SW480 (cell line): ENCODE measurements at regions not wholly inside any gene's neighbourhood (a gene's known extent, or its start where the extent isn't known, plus 50 kb on each side); places are given as distances from the start of the nearest gene placed in this dataset.
A peak's percentile ranks its signal among the peaks of the same experiment; 100 is the strongest.

ENCODE experiments used
- DNase-seq: peaks from one replicate; pipeline ENCODE4 v3.0.0-alpha.2; 2016; ENCODE audit warnings: low spot score

DNA sequence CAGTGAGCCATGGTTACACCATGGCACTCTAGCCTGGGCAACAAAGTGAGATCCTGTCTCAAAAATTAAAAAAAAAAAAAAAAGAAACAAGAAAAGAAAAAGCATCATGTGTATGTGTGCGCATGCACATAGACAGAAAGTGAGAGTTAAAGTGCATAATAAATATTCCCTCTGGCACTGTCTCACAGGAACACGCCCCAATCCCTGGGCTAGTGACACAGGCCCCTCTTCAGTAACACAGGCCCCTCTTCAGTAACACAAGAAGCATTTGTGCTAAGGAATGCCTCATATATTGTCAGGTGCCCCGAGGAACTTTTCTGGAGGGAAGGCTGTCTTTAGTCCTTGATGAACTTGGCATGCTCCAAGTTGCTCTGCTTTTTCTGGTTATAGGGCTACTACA lies 57.5 kb downstream of the RPL27A start:
- DNase-seq, result no peak

DNA sequence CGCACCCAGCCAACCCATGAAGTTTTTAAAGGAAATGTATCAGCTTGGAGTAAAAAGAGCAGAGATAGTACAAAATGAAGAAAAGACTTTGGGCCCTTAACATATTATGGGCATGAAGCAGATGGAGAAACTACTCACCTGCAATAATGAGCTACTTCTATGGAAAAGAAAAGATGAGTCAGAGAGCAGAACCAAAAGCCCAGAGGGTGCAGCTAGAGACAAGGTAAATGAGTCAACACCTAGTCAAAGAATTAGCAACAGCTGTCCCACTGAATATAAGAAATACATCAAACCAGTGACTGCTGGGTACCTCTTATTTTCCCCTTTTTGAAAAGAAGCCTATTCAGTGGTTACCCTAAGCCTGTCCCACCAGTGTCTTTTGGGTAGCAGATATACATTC lies 61.8 kb downstream of the RPL27A start:
- DNase-seq, result peak; percentile 36

DNA sequence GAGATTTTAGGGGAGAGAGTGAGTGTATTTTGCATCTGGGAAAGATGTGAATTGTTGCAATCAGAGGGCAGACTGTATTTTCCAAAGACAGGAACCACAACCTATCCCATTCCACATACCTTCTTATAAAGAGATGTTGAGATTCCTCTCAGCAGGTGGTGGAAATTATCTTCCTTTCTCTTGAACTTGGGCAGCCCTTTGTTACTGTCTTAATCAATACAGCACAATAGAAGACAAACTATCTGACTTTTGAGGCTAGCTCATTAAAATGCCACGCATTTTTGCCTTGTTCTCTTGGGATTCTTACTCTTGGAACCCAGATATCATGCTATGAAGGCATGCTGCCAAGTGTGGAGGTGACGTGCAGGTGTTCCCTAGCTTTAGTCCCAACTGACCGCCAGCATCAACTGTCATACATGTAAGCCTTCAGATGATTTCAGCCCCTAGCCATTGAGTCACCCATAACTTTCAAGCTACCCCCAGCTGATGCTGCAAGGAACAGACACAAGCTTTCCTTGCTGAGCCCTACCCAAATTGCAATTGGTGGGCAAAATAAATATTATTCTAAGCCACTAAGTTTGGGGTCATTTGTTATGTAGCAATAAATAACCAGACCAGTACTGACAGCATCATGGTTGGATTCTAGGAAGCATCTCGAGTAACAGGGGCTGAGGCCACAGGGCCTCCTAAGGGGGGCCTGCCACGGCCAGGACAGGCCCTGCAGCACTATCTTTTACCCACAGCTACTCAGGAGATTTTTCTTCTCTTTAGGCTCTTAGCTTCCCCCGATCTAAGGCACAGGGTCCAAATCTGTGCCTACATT lies 63.0 kb downstream of the RPL27A start:
- no peak for DNase-seq

DNA sequence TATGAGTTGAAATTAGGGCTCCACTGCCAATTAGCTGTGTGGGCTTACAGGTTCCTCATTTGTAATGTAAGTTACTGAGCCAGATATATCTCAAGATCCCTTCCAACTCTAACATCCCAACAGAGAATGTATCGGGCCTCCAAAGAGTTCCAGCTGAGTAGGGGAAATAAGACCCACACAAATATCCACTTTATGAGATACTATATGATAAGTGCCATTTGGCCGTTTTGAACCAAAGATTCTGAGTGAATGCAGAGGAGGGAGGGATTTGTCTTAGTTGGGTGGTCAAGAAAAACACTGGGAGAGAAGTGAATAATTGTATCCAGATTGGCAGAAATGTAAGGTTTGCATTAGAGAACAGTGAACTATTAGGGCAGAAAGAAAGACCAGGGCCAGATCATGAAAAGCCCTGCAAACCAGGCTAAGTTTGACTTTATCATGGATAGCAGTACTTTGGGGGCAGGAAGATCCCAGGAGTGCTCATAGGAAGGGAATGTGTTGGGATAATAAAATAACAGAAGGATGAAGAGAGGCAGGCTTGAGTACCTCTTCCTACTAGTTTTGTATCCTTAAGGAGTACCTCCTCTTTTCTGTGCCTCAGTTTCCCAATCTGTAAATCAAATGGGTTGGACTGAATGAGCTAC lies 63.9 kb downstream of the RPL27A start:
- no peak for DNase-seq

DNA sequence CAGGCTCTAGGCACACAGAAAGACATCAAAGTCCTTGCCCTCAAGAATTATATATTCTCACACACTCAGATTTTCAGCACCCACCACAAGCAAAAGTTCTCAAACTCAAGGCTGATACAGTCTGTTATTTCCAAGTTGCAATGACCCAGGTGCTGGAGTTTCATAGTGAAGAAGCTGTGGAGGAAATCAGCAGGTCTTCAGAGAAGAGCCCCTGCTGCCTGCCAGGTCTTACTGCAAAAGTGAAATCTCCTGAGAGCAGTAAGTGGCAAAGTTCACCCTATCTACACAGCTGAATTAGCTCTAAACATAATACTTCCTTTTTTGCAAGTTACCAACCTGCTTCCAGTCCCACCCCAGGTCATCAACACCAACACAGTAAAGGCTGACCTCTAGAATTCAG lies 64.6 kb downstream of the RPL27A start:
- no peak for DNase-seq

GRCh38 chr11:8748317-8748716 lies 65.7 kb downstream of the RPL27A start:
- no peak for DNase-seq

GRCh38 chr11:8749202-8749601 lies 66.6 kb downstream of the RPL27A start:
- DNase-seq, result no peak

DNA sequence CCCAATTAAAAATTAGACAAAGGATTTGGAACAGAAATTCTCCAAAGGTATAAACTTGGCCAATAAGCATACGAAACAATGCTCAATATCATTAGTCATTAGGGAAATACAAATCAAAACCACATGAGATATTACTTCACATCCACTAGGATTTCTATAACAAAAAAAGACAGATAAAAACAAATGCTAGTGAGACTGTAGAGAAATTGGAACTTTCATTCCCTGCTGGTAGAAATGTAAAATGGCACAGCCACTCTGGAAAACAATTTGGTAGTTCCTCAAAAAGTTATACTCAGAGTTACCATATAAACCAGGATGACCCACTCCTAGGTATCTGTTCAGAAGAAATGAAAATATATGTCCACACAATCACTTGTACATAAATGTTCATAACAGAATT lies 71.6 kb downstream of the RPL27A start:
- DNase-seq, result no peak

DNA sequence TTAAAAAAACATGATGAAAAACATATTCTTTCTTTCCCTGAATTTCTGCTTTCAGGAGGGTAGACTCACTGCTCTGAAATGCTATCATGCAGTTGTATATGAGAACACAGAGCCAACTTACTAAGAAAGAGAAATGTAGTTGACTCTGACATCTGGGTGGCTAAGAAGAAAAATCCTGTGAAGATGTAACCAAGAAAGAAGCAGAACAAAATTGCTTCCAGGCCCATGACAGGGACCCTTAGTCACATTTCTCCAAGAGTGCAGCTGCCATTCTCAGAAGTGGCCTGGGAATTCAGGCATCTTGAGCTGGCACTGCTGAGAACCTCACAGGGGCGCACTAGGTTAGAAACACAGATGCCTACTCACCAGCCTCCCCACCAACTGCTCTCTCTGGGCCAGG lies 73.6 kb downstream of the RPL27A start:
- DNase-seq, result no peak

DNA sequence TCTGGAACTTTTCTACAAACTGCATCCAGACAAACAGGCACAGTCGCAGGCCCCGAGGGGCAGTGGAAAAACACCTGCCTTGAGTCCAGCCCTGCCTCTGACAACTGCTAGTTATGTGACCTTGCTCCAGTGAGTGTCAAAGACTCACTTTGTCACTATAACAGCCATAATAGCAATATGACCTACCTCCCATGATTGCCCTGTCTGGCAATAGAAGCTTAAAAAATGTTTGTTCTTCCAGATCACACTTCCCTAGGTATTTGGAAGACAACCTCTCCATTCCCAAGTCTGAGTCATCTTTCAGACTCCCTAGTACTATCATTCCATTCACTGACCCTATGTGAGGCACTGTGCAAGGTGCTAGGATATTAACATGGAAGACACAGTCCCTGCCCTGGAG lies 74.5 kb downstream of the RPL27A start:
- DNase-seq, result no peak

- DNase-seq, result no peak
These were observed 74.9 kb downstream of the RPL27A start for GRCh38 chr11:8757533-8757932.

DNA sequence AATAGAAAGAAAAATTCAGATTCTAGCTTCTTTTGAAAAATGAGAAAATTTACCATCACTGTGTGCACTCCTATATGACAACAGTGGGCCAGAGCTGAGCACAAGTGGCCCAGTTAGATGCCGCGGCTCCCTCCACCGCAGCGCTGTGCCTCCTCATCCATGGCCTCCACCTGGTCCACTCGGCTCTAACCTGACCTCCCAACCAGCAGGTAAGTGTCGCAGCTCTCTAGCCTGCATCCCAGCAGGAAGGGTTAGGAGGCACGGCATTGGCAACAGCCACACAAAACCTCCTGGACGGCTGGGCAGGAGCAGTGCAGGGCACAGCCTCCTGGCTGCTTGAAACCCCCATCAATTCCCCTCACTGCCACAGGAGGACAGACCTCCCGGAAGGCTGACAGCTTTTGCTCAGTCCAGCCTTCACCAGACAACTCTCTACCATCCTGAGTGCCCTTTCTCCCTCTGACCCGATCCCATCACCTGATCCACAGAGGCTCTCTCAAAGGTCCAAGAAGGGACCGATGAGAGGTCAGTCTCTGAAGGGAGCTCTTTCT lies 76.1 kb downstream of the RPL27A start:
- no peak for DNase-seq

DNA sequence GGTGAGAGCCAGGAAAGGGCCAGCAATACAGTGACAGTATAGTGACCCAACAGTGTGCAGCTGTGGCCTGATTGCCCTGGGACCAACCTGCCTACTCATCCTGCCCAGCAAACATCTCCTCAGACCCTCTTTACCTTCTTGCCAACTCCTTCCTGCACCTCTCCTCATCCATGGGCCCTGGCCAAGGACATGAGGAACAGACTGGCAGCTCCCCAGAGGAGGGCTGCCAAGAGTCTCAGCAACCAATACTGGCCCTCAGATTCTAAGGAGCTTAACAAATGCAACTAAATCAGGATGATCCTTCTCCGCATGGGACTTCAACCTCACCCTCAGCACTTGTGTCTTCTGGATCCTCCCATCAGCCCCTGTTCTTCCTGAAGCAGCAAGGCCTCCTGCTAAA lies 77.0 kb downstream of the RPL27A start:
- no peak for DNase-seq

DNA sequence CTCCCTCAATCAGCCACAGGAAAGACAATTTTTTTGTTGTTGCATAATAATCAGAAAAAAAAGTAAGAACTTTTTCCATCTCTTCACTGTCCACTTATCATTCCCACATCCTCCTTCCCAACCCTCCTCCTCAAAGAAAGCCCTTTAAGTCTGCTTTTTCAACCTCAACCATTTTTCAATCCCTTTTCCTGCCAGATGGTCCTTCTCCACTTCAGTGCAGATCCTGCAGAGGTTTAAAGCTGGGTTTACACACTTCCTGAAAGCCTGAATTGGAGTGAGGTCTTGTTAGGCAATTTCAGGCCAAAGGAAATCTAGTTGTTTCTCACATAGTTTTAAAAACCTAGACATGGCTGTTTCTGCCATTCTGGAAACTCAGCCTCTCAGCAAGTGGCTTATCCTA lies 78.3 kb downstream of the RPL27A start:
- no peak for DNase-seq

- DNase-seq, result no peak
These were observed 80.6 kb downstream of the RPL27A start for GRCh38 chr11:8763070-8763685.

- no peak for DNase-seq
These were observed 82.7 kb downstream of the RPL27A start for GRCh38 chr11:8765294-8765693.

DNA sequence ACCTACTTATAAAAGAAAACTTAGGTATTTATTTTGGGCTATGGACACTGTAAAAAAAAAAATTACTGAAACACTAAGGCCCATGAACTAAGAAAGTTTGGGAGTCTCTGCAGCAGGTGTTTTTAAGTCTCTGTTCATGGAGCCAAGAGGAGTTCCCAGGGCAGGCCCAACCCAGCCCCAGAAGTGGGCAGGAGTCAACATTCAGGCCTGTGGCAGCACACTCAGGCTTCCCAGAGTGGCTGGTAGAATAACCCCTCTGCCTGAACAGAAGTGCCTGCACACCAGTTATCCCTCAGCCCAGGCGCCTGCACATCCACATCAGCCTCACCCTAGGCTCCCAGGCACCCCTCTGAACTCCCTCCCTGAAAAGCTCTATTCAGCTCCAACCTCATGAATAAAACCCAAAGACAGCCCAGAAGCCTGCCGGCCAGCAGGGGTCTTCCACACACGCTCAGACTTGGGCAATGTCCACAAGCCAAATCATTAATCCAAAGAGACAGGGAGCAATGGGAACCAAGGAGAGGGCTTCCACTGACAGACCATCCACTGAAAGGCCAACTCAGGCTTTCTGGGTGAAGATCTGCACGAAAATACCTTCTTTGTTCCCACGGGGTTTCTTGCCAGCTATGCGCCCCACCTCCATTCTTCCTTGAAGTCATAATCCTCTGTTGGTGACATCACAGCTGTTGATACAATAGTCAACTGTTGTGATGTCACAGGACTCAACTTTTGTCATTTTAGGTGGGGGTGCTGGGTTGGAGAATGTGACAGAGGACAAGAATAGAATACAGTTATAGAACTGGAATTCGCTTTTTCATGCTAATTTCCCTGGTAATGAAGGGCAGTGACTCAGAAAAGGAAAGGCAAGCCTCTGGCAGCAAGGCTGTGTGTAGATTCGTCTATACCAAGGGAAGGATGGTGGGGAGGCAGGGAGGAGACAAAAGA lies 83.7 kb downstream of the RPL27A start:
- DNase-seq, result no peak

GRCh38 chr11:8766988-8767374 lies 84.4 kb downstream of the RPL27A start:
- DNase-seq, result no peak

GRCh38 chr11:8767466-8768142 lies 85.0 kb downstream of the RPL27A start:
- DNase-seq, result no peak

GRCh38 chr11:8768625-8769333 lies 86.2 kb downstream of the RPL27A start:
- peak; percentile 56 for DNase-seq
